ENCODE measurements at regions not wholly inside any gene's neighbourhood (a gene's known extent, or its start where the extent isn't known, plus 50 kb on each side); places are given as distances from the start of the nearest gene placed in this dataset.
"Not testable (repeated sequence)": the region's sequence is repeated elsewhere in the genome, so short reads cannot be mapped to it uniquely, and the experiment has no call there.

DNA sequence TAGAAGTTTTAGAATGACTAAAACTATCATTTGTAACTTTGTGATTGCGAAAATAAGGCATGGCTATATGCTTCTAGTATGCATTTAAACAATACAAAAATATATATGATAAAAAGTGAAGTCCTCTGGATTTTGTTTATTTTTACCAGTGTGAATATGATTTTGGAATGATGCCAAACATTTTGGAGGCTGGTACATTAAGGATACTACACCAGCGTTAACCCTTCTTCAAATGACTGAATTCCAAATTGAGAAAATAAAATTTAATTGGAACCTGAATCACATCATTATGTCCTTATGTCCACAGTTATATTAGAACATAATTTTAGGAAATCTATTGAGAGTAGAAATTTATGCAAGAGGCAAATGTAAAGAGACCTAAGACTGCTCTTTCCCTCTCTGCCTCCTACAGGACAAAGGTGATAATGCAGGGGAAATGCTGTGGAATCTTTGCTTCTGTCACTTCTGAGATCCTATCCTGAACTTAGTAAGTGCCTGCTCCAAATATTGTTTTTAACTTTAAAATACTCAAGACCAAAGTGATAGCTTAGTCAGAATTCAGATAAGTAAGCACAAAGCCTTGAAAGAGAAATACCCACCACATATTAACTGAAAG lies 121.1 kb upstream of the NANOGP8 start:
- DNase-seq: no peak

DNA sequence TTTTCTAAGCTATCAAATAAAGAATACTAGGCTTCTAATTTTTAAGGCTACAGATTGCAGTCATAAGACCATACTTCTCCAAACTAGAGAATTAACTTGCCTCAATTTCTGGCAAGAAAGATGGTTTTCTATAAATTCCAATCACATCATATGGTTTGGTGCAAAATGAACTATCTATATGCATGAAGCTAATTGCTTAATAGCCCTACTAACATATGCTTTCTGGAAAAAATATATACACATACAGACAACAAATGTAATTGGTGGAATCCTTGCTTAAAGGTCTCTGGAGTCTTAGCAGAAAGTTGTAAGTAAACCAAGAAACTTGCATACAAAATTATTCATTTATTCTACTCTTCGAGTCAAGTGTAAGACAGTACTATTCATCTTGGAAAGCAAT lies 113.1 kb upstream of the NANOGP8 start:
- no peak for DNase-seq

DNA sequence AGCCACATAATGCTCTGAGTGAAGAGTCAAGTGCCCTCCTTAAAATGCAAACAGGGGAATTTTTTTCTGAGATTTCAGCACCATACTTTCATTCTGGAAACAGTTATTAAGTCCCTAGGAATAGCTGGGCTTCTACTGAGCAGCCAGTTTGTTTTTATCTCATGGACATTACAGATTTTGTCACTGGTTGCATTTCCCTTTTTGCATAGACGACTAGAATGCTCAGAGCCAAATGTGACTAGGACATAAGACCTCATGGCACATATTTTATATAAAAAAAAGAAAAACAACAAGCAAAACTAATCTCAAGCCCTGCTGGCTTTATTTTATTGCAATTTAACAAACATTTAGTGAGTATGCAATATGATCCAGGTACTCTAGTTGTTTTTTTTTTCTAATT lies 112.7 kb upstream of the NANOGP8 start:
- DNase-seq: no peak

DNA sequence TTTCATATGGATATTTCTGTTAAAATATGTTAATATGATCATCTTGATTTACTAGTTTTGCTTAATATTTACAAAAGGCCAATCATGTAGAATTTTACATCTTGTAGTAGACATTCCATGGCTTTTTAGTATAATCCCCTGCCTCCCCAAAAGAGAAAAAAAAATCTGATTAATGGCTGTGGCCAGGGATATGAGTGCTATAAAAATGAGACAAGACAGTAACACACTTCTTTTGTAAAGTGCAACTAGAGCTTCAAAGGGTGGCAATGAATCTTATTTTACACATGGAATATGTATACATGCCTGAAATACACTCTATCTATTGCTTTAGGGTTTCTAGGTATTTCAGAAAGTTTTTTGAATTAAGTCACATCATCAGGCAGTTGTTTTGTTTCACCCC lies 112.2 kb upstream of the NANOGP8 start:
- no peak for DNase-seq

DNA sequence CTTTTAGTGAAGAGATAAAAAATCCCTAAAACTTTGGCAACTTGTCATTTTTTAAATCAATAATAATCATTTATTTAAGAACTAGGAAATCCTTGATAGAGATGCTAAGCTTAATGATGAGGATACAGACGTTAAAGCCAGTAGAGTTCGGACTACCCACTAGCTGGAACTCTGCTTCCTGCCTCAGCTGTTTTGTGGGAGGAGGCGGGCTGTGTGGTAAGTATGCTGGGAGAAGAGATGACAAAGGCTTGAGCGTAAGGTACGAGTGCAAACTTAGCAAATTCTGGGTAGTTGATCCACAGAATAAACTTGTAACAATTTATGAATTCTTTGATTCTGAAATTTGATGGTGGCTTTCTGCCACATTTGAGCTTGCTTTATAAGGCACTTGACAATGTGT lies 111.2 kb upstream of the NANOGP8 start:
- DNase-seq: no peak

DNA sequence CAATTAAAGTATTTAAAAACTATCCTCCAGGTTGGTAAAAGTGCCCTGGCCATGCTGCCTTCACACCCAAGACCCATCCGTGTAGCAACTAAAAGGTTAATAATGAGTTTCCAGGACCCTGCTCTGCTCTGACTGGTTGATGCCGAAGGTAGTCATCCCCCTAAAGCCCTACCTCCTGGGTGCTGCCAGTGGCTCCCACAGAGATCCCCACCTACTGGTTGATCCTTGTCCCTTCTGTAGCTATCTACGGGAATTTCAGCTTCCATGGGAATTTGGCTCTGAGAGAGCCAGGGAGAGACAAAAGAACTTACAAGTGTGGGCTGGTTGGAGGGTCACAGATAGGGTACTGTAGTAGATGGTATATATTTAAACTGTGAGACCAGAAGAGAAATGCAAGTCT lies 110.6 kb upstream of the NANOGP8 start:
- DNase-seq: no peak

DNA sequence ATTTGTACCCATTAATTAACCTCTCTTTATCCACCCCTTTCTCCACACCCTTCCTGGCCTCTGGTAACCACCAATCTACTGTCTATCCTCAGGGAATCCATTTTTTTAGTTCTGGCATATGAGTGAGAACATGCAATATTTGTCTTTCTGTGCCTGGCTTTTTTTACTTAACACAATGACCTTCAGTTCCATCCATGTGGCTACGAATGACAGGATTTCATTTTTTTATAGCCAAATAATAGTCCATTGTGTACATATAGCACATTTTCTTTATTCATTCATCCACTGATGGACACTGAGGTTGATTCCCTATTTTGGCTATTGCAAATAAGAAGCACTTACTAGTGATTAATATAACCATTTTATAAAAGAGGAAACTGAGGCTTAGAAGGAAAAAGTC lies 109.9 kb upstream of the NANOGP8 start:
- no peak for DNase-seq

DNA sequence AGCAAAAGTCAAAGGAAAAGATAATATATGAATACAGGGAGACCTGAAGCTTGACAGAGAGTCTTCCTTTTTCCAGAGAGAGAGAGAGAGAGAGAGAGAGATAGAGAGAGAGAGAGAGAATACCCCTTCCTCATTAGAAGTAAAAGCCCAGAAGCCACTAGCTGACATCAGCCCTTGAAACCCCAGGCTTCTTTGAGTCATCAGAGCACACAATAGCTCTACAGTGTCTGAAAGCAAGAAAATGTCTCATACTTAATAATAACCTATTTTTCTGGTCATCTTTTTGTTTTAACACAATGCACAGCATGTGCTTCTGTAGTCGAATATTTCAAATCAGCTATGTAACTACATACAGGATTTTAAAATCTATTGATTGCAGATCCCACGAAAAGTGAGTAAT lies 109.2 kb upstream of the NANOGP8 start:
- no peak for DNase-seq

DNA sequence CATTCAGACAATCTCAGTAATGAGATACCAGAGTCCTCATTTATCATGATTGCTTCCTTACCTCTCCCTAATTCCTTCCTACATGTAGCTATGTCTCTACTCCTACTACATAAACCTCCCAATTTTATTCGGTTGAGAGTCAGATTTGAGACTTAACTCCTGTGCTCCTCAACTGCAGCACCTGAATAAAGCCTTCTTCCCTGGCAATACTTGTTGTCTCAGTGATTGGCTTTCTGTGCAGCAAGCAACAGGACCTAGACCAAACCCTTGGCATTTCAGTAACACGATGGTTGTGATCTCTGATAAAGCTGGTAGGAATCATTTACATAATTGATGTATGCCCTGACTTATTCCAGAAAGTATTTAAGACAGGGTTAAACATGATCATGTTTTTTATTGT lies 106.7 kb upstream of the NANOGP8 start:
- DNase-seq: no peak

DNA sequence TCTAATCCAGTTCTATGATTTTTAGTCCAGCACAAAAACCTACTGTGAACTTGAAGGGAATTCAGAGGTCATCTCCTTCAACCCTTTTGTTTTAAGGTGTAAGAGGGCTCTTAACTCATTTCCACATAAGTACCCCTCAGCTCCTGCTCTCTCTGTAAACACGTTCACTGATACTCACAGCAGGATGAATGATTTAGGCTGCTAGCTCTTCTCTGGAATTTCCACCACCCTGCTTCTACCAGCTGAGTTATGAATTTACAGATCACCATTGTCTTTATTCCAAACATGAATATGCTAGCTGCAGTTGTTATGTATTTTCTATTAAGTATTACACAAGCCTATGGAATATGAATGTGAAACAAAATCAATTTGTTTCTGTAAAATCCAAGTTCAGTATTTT lies 101.3 kb upstream of the NANOGP8 start:
- DNase-seq: no peak

DNA sequence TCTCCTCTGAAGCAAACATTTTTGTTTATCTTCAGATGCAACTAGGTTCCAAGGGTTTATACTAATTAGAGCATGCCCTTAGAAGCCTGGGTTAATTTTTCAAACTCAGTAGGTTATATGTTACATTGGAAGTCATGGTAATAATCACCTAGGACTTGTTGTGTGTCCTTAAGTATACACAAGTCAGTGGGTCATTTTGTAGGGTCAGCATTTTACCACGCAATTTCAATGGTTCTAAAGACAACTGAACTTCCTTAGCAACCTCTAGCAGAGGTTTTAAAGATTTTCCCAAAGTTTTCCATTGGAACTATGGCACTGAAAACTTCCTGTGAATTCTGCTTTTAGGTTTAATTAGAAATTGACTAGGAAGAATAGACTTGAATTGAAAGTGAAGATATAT lies 99.6 kb upstream of the NANOGP8 start:
- no peak for DNase-seq

DNA sequence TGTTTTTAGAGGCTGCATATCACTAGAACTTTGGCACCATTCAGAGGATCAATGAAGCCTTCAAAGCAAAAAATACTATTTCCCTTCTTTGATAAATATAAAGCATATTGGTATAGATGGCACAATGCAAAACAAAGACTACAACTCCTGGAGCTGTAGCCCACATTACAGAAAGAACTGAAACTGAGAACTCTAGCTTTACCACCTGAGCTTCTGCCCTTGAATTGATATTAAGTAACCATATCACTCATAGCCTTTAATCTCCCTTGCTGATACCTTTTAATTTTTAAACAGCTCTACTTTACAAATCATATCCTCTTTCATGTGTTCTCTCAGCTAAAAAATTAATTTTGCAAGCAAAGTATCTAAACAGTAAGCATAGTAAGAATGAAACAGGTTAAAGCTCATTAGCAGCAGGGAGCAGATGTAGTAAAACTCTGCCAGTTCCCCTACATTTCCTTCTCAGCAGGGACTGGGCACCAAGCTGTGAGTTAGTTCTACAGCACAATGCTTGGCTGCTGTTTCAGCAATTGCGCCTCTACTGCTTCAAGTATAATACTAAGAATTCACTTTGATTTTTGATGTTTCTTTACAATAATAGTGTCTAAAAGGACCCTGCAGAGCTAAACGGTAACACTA lies 97.9 kb upstream of the NANOGP8 start:
- DNase-seq: no peak

DNA sequence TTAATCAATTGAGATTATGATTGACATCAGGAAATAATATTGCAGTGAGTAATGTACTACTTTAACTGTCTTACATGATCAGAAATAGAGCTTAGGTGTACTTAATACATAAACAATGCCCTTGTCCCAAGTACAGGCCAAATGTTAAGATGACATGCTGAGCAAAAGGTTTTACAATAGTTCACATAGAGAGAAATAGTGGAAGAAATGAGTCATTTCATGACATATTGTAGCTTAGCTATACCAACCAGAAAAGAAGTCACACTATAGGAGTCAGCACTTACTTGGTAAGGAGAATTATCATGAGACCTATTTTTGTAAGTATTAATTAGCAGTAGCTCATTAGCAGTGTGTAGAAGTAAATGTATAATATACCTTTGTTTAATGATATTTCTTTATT lies 96.4 kb upstream of the NANOGP8 start:
- no peak for DNase-seq

DNA sequence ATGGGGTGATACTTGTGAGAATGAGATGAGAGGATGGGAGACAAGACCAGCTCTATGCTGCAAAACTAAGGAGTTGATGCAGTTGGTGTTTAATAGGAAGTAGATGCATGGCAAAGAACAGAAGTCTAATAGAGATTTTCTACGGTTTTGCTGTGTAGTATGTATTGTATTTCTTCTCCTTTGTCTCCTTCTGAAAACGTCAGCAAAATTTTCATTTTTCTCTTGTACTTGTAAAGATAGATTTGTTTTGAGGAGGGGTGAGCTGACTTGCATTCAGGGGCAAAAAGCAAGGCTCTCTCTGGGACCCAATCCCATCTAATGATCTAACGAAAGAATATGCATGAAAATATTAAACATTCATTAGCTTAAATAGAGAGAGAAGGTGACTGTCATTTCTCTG lies 94.6 kb upstream of the NANOGP8 start:
- no peak for DNase-seq

DNA sequence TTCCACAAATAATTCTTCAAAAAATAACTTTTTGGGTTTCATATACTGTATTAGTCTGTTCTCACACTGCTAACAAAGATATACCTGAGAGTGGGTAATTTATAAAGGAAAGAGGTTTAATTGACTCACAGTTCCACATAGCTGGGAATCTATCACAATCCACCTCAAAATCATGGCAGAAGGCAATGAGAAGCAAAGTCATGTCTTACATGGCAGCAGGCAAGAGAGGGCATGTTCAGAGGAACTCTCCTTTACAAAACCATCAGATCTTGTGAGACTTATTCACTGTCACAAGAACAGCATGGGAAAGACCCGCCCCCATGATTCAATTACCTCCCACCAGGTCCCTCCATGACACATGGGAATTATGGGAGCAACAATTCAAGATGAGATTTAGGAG lies 93.1 kb upstream of the NANOGP8 start:
- DNase-seq: not testable (repeated sequence)

DNA sequence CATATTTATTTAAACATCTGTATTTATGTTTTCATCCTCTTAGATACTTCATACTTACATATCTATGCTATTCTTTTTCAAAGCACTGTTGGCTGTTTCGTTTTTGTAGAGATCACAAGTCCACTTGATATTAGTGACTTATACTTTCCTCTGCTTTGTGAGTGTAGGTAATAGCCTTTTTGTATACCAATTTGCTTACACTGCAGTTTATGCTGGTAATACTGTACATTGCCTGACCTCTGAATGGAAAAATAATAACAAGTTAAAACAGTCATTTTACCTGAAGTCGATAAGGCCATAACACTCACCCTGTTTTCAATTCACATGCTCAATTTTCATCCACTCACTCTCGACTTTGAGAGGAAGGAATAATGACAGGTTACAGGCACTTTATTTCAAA lies 89.9 kb upstream of the NANOGP8 start:
- no peak for DNase-seq

DNA sequence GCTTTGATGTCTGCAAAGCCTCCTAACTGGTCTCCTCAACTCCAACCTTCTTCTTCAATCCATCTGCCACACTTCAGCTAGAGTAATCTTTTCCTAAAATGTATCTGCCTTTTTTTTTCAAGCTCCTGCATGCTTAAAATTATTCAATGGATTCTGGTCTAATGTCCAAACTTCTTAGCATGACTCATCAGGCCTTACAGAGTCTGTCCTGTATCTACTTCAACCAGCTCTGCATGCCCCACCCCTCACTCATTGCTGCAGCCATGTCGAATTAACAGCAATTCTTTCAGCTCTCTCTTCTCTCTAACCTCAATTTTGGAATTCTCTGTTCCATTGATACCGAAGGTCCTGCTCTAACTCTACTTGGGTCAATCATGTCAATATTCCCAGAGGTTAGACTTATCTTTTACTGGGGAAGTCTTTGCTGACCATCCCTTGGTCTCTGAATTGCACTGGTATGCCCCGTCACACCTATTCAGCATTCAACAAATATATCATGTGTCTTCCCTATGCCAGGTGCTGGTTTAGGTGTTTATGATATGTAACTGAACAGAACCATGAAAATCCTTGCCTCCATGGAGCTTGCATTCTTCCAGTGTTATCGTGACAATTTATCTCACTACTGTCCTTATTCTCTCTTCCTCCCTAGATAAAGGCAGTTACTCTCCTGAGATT lies 88.5 kb upstream of the NANOGP8 start:
- DNase-seq: no peak

DNA sequence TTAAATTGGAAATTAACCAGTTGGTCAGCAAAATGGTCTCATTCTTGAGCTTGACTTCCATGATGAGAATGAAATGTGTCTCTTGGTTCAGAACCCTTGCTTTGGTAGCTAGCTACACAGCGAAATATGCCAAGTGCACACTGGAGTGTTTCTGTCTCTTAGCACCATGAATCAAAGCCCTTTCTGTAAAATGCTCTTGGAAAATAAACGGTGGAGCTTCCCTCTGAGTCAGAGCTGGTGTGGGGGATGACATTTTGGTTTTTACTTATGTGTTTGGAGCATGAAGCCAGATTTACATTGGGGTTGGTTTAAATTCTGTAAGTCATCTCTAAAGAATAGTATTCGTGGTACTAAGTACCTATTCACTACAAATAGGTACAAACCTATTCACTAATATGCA lies 85.1 kb upstream of the NANOGP8 start:
- DNase-seq: no peak

DNA sequence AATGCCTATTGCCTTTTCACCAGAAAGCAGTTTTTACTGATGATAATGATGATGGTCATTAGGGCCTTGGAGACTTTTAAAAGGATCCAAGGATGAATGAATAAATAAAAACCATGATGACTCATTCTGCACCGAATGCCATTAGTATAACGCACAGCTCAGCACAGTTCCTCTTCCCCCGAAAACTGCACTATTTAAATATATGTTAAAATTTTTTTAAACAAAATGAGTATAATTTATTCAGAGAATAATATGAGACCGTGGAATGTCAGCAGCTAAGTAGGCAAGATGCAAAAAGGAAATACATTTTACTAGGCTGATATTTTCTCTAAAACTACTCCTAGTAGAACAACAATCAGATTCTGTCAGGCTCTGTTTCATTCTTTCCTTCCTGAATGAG lies 83.4 kb upstream of the NANOGP8 start:
- DNase-seq: no peak

DNA sequence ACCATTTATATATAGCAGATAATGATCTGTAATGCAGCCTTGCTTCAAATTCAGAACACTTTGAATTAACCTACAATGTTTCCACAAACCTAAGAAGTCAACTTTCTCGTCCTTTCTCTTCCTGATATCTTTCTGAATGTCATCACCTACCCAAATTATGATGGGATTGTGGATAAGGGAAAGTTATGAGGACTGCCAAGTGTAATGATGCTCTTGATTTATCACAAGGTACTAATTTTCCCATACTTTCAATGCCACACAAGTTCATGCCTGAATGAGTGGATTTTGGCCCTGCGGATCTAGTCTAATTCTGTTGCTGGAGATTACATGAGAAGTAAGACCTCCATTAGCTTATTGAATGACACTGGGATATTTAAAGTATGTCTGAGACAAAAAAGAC lies 82.6 kb upstream of the NANOGP8 start:
- no peak for DNase-seq

DNA sequence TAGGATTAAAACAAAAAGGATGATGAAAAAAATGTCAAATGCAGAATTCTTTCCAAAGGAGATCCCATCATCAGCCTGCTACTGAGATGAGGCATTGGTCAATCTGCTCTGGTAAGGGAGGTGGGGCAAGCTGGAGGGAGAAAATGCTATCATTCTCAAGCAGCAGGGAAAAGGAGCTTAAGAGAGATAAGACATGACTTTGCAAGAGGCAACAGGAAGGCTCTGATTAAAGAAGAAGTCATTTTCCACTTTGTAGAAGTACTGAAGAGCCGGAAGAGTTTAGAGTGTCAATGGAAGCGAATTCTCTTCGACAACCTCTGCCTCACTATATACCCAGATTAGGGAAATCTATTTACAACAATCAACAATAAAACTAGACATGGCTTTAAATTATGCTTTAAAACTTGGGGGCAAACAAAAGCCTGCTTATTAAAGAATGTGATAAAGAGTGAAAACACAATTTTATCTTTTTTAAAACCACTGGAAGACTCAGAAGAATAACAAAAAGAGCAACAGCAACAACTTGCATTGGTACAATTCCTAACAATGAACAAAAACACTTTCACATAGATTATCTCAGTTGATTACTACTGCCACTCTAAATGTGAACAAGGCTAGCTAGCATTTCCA lies 81.8 kb upstream of the NANOGP8 start:
- no peak for DNase-seq

DNA sequence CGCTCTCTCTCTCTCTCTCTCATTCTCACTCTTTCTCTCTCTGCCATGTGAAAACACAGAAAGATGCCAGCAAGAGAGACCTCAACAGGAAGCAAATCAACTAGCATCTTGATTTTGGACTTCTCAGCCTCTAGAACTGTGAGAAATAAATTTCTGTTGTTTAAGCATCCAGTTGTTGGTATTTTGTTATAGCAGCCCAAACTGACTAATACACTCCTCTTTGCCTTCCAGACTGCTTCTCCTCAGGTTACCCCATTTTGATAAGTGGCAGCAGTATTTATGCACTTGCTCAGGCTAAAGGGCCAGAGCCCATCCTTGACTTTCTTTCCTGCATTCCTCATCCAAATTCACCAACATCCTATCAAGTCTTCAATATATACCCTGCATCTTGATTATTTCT lies 76.6 kb upstream of the NANOGP8 start:
- DNase-seq: no peak

DNA sequence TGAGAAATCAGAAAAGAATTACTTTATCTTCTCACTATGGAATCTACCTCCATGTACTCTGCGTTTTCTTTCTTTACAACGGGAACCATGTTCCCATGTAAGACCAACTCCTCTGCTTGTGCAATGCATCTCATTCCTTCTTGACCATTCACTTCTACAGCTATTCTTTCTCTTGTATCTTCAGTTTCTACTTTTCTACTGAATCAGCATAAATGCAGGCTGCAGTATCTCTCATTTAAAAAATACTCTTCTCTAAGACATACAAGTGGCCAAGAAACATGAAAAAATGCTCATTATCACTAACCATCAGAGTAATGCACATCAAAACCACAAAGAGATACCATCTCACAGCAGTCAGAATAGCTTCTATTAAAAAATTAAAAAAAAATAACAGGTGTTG lies 74.1 kb upstream of the NANOGP8 start:
- DNase-seq: no peak

DNA sequence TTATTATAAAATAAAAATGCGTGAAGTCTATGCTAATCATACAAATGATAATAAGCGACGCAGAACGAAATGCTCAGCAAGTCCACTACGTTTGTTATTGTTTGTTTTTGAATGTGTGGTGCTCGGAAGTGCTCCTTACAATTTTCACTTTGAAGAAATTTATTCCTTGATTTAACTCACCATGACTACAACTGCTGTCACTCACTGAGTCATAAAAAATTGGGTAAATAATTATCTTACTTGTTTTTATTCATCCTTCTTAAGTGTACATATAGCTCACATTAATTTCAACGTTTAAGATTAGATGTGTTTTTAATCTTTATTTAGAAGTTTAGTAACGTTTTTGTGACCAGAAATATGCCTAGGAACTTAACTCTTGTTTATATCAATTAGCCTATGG lies 66.7 kb upstream of the NANOGP8 start:
- no peak for DNase-seq

Measured in NCI-H526 treated with DMSO at 0.1 percent for 48 hours (cell line).